ENCODE measurements at regions not wholly inside any gene's neighbourhood (a gene's known extent, or its start where the extent isn't known, plus 50 kb on each side); places are given as distances from the start of the nearest gene placed in this dataset.

DNA sequence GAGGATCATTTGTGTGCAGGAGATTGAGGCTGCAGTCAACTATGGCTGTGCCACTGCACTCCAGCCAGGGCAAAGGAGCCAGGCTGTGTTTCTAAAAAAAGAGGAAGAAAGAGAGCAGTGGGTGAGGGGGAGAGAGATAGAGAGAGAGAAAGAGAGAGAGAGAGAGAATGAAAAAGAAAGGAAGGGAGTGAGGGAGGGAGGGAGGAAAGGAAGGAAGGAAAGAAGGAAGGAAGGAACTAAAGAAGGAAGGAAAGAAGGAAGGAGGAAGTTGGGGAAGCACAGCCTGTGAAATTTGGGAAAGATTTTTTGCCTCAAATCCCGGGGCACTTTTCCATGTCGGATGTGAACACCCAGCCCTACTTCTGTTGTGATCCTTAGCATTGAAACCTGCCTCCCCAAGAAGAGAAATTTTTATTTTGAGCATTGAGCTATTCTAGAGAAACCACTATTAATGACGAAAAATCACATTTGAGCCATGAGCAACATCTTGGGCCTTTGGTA lies 57.8 kb downstream of the FOXA2 start:
- H3K9me3 ChIP-seq (ENCODE audit: low read length) = no peaks in the 10 kb centered on the region
- CTCF ChIA-PET (ENCODE audit: low intra/inter-chr PET ratio, low total read pairs) = no interaction called here

More for the DNA sequence above, 57.8 kb downstream of the FOXA2 start:
- peaks cover 10% of the 10 kb centered on the region for H3K79me2 ChIP-seq (ENCODE audit: insufficient read depth, low read length)
- POLR2A ChIA-PET = interaction anchor here (0.9 to 10.8 kb wide), 7 partner anchors 8 to 57 kb away, joined by 3 to 501 read pairs (median 142); partner anchors contain the start of gene FOXA2
- in situ Hi-C loops (cut with HindIII; ENCODE audit: extremely low pct_ligation_motif_present, low pct_unique_long_range_greater_than_20kb) = no loop called here
- no peak overlapping the region for H3K4me3 ChIP-seq (replicated peaks in 1 of 3; ENCODE audit: insufficient read depth in 1 of 3, low read depth in 2 of 3, low read length in 3 of 3)
- no peaks in the 10 kb centered on the region for H3K27me3 ChIP-seq (ENCODE audit: control insufficient read depth in 1 of 2, insufficient read depth in 2 of 2, low read length in 2 of 2)
- no TSS peak for BruUV-seq (replicated peaks)
- peak overlapping the region; percentile 45 for H2AFZ ChIP-seq (ENCODE audit: low read length)
- H3K4me1 ChIP-seq (ENCODE audit: insufficient read depth, low read length) = peaks cover 89% of the 10 kb centered on the region
- DNase-seq (ENCODE audit: low spot score) (no peak), ATAC-seq (no peak), FAIRE-seq (no peak)
- 94% methylated on average over 3 of the region's 3 CpGs for WGBS (ENCODE audit: low lambda C conversion rate)
- no peak overlapping the region for H3K4me2 ChIP-seq (ENCODE audit: low read depth, low read length)
- peak overlapping the region; percentile 89 for H3K27ac ChIP-seq (ENCODE audit: extremely low read length, insufficient read depth, low read length)
- intact Hi-C loops (cut with micrococcal nuclease; ENCODE audit: unreplicated experiment) = no loop called here
- TF ChIP-seq, protein P1, sequence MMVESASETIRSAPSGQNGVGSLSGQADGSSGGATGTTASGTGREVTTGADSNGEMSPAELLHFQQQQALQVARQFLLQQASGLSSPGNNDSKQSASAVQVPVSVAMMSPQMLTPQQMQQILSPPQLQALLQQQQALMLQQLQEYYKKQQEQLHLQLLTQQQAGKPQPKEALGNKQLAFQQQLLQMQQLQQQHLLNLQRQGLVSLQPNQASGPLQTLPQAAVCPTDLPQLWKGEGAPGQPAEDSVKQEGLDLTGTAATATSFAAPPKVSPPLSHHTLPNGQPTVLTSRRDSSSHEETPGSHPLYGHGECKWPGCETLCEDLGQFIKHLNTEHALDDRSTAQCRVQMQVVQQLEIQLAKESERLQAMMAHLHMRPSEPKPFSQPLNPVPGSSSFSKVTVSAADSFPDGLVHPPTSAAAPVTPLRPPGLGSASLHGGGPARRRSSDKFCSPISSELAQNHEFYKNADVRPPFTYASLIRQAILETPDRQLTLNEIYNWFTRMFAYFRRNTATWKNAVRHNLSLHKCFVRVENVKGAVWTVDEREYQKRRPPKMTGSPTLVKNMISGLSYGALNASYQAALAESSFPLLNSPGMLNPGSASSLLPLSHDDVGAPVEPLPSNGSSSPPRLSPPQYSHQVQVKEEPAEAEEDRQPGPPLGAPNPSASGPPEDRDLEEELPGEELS (CRISPR knock-in tag; IDR thresholded peaks at IDR 0.05) = no peak
- TF ChIP-seq ZFP36 (IDR thresholded peaks at IDR 0.05; ENCODE audit: borderline replicate concordance, low read depth, low read length, partially characterized antibody) (no peak), PCBP2 (optimal IDR thresholded peaks at IDR 0.05; ENCODE audit: low read depth, low read length, poor library complexity, severe bottlenecking) (peak; percentile 84), MBD4 (IDR thresholded peaks at IDR 0.05; ENCODE audit: borderline replicate concordance, low read length) (no peak), HNRNPK (IDR thresholded peaks at IDR 0.05; ENCODE audit: low read depth, low read length, poor library complexity, severe bottlenecking) (peak; percentile 63)
- TF ChIP-seq, protein P2, sequence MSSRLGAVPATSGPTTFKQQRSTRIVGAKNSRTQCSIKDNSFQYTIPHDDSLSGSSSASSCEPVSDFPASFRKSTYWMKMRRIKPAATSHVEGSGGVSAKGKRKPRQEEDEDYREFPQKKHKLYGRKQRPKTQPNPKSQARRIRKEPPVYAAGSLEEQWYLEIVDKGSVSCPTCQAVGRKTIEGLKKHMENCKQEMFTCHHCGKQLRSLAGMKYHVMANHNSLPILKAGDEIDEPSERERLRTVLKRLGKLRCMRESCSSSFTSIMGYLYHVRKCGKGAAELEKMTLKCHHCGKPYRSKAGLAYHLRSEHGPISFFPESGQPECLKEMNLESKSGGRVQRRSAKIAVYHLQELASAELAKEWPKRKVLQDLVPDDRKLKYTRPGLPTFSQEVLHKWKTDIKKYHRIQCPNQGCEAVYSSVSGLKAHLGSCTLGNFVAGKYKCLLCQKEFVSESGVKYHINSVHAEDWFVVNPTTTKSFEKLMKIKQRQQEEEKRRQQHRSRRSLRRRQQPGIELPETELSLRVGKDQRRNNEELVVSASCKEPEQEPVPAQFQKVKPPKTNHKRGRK (CRISPR knock-in tag; IDR thresholded peaks at IDR 0.05) = peak; percentile 85; the same call in 1 of the 2 replicates
- TF ChIP-seq, protein P3, sequence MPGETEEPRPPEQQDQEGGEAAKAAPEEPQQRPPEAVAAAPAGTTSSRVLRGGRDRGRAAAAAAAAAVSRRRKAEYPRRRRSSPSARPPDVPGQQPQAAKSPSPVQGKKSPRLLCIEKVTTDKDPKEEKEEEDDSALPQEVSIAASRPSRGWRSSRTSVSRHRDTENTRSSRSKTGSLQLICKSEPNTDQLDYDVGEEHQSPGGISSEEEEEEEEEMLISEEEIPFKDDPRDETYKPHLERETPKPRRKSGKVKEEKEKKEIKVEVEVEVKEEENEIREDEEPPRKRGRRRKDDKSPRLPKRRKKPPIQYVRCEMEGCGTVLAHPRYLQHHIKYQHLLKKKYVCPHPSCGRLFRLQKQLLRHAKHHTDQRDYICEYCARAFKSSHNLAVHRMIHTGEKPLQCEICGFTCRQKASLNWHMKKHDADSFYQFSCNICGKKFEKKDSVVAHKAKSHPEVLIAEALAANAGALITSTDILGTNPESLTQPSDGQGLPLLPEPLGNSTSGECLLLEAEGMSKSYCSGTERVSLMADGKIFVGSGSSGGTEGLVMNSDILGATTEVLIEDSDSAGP (CRISPR knock-in tag; IDR thresholded peaks at IDR 0.05; ENCODE audit: borderline replicate concordance) = no peak
- H3K36me3 ChIP-seq (replicated peaks in 1 of 2; ENCODE audit: control insufficient read depth in 1 of 2, insufficient read depth in 2 of 2, low read length in 2 of 2) = no peaks in the 10 kb centered on the region
- H3K9ac ChIP-seq (ENCODE audit: insufficient read depth, low read depth, low read length) = no peak overlapping the region
- H4K20me1 ChIP-seq (ENCODE audit: insufficient read depth, low read length) = no peaks in the 10 kb centered on the region

Data from HepG2 (cell line).